ENCODE measurements at regions not wholly inside any gene's neighbourhood (a gene's known extent, or its start where the extent isn't known, plus 50 kb on each side); places are given as distances from the start of the nearest gene placed in this dataset.

GRCh38 chr3:102571006-102571405 lies 136.2 kb downstream of the ZPLD1 start:
- Histone ChIP-seq H3K9ac (ENCODE audit: control insufficient read depth, extremely low read depth, insufficient read depth, low read length) (no peak overlapping the region), H3K4me2 (ENCODE audit: control insufficient read depth, extremely low read depth, insufficient read depth, low read depth, low read length) (no peak overlapping the region), H3K27me3 (ENCODE audit: control insufficient read depth, extremely low read depth, insufficient read depth, low read length) (peaks cover 4% of the 10 kb centered on the region), H3K27ac (ENCODE audit: control insufficient read depth, insufficient read depth, low read length) (no peak overlapping the region), H3K9me3 (ENCODE audit: control insufficient read depth, low read depth, low read length) (no peaks in the 10 kb centered on the region), H3K79me2 (ENCODE audit: control insufficient read depth, insufficient read depth, low read length) (no peaks in the 10 kb centered on the region), H3K4me1 (ENCODE audit: control insufficient read depth, extremely low read depth, insufficient read depth, low read length) (no peaks in the 10 kb centered on the region), H2AFZ (ENCODE audit: control insufficient read depth, low read length) (no peak overlapping the region), H4K20me1 (ENCODE audit: control insufficient read depth, extremely low read depth, insufficient read depth, low read length) (no peaks in the 10 kb centered on the region), H3K4me3 (ENCODE audit: control insufficient read depth in 2 of 3, extremely low read depth in 1 of 3, insufficient read depth in 2 of 3, low read depth in 1 of 3, low read length in 3 of 3) (no peak overlapping the region), H3K36me3 (ENCODE audit: control insufficient read depth in 2 of 2, extremely low read depth in 1 of 2, insufficient read depth in 2 of 2, low read length in 2 of 2) (no peaks in the 10 kb centered on the region), H3K9me1 (ENCODE audit: control insufficient read depth, extremely low read depth, insufficient read depth, low read length) (no peaks in the 10 kb centered on the region)
- dilution Hi-C loops (cut with MboI; ENCODE audit: extremely low pct_ligation_motif_present, low sequenced_read_pairs), result no loop called here
- no peak for TF ChIP-seq CTCF (optimal IDR thresholded peaks at IDR 0.05 in 1 of 3, IDR thresholded peaks at IDR 0.05 in 1 of 3, conservative IDR thresholded peaks at IDR 0.05 in 1 of 3; ENCODE audit: extremely low read depth in 1 of 3, insufficient read depth in 2 of 3, low read length in 3 of 3)
- TF ChIP-seq EZH2 (IDR thresholded peaks at IDR 0.05; ENCODE audit: low read length), result no peak
- DNase-seq (ENCODE audit: low read depth, low spot score), result no peak
- no peak for FAIRE-seq

- Histone ChIP-seq H3K4me2 (ENCODE audit: control insufficient read depth, extremely low read depth, insufficient read depth, low read depth, low read length) (no peak overlapping the region), H3K27me3 (ENCODE audit: control insufficient read depth, extremely low read depth, insufficient read depth, low read length) (peaks cover 4% of the 10 kb centered on the region), H3K9me3 (ENCODE audit: control insufficient read depth, low read depth, low read length) (no peaks in the 10 kb centered on the region), H3K36me3 (ENCODE audit: control insufficient read depth in 2 of 2, extremely low read depth in 1 of 2, insufficient read depth in 2 of 2, low read length in 2 of 2) (no peaks in the 10 kb centered on the region), H2AFZ (ENCODE audit: control insufficient read depth, low read length) (no peak overlapping the region), H3K79me2 (ENCODE audit: control insufficient read depth, insufficient read depth, low read length) (no peaks in the 10 kb centered on the region), H3K4me3 (ENCODE audit: control insufficient read depth in 2 of 3, extremely low read depth in 1 of 3, insufficient read depth in 2 of 3, low read depth in 1 of 3, low read length in 3 of 3) (no peak overlapping the region), H3K4me1 (ENCODE audit: control insufficient read depth, extremely low read depth, insufficient read depth, low read length) (no peaks in the 10 kb centered on the region), H3K9me1 (ENCODE audit: control insufficient read depth, extremely low read depth, insufficient read depth, low read length) (no peaks in the 10 kb centered on the region), H3K27ac (ENCODE audit: control insufficient read depth, insufficient read depth, low read length) (no peak overlapping the region), H4K20me1 (ENCODE audit: control insufficient read depth, extremely low read depth, insufficient read depth, low read length) (no peaks in the 10 kb centered on the region), H3K9ac (ENCODE audit: control insufficient read depth, extremely low read depth, insufficient read depth, low read length) (no peak overlapping the region)
- DNase-seq (ENCODE audit: low read depth, low spot score) (no peak), FAIRE-seq (no peak)
- TF ChIP-seq EZH2 (IDR thresholded peaks at IDR 0.05; ENCODE audit: low read length), result no peak
- no peak for TF ChIP-seq CTCF (optimal IDR thresholded peaks at IDR 0.05 in 1 of 3, IDR thresholded peaks at IDR 0.05 in 1 of 3, conservative IDR thresholded peaks at IDR 0.05 in 1 of 3; ENCODE audit: extremely low read depth in 1 of 3, insufficient read depth in 2 of 3, low read length in 3 of 3)
- dilution Hi-C loops (cut with MboI; ENCODE audit: extremely low pct_ligation_motif_present, low sequenced_read_pairs), result no loop called here
Observed at GRCh38 chr3:102571720-102572384, 137.0 kb downstream of the ZPLD1 start.
